HG02571 (cell line): ENCODE measurements at regions not wholly inside any gene's neighbourhood (a gene's known extent, or its start where the extent isn't known, plus 50 kb on each side); places are given as distances from the start of the nearest gene placed in this dataset.

Experiments
- ATAC-seq: cut with Tn5 transposase; IDR thresholded peaks from one replicate; pipeline ENCODE4 v1.9.1; 2021; ENCODE audit warnings: mild to moderate bottlenecking, moderate library complexity; ENCODE audit not compliant: unreplicated experiment

GRCh38 chr13:60282708-60283107, 114.3 kb upstream of the TDRD3 start:
- no peak for ATAC-seq

DNA sequence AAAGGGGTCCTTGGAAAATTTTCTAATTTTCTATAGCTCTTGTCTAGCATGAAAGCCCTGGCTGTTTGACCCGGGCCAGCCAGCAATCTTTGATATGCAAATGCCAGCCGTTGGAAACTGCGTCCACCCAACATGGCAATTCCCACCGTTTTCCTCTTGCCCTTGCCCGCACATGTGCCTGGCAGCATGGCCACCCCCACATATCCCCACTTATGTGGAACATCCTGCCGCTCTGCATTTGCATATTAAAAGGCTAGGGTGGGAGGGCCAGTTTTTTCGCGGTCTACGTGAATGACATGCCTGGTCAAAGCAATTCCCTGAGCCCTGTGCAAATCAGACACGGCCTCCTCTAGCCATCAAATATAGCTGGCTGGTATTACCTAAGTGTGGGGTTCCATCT, 110.3 kb upstream of the TDRD3 start:
- no peak for ATAC-seq

DNA sequence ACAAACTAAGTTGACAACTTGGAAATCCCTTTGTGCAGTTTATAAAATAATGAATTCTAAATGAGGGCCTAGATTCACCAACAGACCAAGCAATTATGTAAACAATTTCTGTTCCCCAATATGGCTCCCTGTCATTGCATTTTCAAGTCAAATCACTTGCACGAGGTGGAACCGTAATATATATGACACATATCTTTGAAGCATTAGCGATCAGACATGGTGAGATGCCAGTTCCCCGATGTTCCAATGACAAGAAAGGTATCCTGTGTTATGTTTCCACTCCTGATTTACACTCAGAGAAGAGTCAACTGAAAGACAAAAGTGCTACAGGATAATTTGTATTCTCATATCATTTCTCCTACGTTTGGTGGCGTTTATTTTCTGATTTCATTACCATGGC, 108.5 kb upstream of the TDRD3 start:
- ATAC-seq, result no peak

- no peak for ATAC-seq
Observed at GRCh38 chr13:60303166-60303565, 93.9 kb upstream of the TDRD3 start.

- no peak for ATAC-seq
Observed at GRCh38 chr13:60311527-60311926, 85.5 kb upstream of the TDRD3 start.

DNA sequence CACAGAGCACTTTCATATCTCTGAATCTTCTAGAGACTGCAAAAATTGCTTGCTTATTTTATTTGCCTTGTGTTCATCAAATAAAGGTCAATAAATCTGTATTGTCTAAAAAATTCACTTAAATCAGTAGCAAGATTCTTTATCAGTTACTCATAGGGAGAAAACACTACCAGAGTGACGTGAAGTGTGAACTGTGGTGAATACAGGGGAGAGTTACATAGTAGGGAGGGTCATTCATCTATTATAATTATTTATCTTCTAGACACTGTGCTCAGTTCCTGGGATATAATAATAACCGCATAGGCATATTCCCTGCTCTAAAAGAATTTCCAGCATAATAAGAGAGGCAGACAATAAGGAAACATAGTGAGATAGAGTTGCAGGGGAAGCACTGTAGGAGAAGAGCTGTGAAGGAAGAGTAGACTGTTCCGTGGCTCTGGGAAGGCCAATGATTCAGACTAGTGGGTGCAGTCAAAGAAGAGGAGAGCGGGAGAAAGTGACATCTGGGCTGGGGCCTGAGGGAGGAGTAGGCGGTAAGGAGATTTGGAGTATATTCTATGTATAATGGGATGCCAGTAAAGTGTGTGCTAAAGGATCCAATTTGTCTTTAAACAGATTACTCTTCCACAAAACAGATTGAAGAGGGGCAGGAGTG, 84.0 kb upstream of the TDRD3 start:
- ATAC-seq, result no peak

DNA sequence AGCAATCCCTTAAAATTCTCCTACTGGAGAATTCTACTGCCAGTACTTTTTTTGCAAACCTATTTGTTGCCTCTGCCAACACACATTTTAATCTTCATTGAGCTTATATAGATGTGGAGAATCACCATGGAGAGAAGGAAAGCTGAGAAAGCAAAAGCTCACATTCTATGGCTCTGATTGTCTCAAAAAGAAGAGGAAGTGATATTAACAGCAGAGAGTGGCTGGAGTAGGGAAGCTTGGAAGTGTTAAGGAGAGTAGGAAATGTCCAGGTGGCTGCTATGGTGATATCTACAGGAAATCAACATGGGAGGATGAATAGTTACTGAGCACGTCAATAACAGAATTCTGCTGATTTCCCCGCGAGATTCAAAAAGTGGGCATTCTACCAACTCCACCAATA, 78.8 kb upstream of the TDRD3 start:
- ATAC-seq, result no peak

DNA sequence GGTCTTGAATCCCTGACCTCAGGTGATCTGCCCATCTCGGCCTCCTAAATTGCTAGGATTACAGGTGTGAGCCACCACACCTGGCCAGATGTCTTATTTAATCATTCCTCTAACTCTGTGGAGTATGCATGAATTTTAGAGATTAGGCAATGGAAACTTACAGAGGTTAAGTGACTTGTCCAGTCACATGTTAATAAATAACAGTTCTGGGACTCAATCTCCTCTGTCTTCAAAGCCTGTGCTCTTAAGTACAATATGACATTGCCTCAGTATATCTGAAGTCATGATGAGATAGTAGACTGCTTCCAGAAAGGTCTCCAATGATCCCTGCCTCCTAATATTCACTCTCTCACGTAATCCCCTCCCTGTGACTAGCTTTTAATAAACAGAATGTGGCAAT, 72.9 kb upstream of the TDRD3 start:
- no peak for ATAC-seq

GRCh38 chr13:60326273-60326672, 70.7 kb upstream of the TDRD3 start:
- no peak for ATAC-seq

DNA sequence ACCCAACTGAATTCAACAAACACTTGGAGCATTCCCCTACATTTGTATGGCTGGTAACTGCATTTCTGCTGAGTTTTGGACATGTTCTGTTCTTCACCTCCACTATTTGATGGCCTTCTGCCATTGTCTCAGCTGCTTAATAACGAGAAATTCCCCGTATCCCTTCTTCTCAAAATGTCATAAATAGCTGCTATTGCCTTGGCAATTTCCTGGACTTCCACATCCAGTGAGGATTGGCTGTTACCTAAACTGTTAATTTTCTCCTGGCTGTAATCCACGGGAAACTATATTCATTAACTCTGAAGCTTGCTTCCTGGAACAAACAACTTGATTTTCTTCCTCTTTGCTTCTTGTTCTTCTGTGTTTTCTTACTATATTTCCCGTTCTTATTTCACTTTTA, 69.5 kb upstream of the TDRD3 start:
- no peak for ATAC-seq

DNA sequence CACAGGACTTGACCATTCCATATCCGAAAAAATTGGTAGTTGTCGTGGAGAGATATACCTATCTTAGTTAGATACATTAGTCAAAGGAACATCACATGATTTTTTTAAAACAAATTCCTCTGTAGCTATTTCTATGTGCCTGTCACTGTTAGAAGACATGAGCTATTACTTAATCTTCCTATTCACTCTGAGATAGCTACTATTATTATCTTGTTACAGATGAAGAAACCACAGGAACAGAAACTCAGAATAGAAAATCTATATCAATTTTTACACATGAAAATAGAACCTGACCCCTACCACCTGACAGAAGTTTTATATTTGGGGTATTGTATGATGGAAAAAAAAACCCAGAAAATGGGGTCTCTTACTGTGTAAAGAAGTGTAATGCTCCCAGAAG, 68.9 kb upstream of the TDRD3 start:
- ATAC-seq, result no peak

- peak; percentile 80 for ATAC-seq
Observed at GRCh38 chr13:60329221-60329923, 67.6 kb upstream of the TDRD3 start.

GRCh38 chr13:60331249-60332012, 65.6 kb upstream of the TDRD3 start:
- no peak for ATAC-seq

DNA sequence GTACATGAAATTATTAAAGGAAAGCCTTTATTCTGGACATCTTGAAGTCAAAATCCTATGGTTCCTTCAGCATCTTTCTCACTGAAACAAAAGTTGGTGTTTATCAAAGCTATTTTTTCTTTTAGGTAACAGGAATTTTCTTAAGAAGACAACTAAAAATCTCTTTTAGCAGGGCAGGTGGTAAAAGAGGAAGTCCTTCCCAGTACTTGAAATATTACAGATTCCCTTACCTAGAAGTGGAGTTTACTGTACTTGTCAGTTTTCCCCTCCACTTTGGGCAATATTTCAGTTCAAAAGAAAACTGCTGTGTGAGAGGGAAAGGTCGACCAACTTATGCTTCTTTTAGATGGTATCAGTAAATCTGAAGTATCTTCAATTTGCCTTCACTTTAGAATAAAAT, 64.3 kb upstream of the TDRD3 start:
- no peak for ATAC-seq

- ATAC-seq, result no peak
Observed at GRCh38 chr13:60334310-60334709, 62.7 kb upstream of the TDRD3 start.

DNA sequence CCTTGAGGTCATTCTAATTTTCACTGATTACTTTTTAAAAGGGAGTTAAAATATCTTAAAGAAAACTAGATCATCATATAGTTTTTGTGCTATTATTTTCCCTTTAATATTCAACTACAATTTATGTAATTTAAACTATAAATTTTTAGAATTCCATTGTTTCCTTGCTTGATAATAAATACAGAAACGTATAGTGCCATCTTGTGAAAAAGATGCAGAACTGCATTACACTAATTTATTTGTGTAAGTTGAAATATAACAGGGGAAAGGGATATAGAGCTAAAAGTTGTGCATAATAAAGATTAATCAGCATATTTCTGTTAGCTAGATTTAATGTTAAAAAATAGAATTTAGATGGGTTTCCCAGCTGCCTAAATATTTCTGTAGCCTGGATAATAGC, 61.5 kb upstream of the TDRD3 start:
- no peak for ATAC-seq

GRCh38 chr13:60338754-60339153, 58.3 kb upstream of the TDRD3 start:
- no peak for ATAC-seq

- no peak for ATAC-seq
Observed at GRCh38 chr13:60343978-60344377, 53.0 kb upstream of the TDRD3 start.

DNA sequence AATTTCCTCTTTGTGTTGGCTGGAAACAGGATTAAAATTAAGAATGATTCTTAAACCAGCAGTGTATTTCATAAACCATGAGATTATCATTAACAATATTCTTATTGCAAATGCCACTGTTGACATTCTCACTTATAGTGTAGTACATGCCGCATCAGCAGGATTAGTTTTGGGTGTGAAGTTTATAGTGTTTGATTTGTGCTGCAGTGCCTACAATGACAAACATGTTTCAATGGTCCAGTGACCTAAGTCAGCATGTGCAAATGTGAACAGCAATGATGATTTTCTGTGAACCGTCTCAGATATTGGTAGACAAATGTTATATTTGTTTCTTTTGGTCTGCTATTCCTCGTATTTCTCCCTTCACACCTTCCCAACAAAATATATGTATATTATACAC, 49.8 kb upstream of the TDRD3 start:
- ATAC-seq, result no peak
